HepG2 (cell line): ENCODE measurements at regions not wholly inside any gene's neighbourhood (a gene's known extent, or its start where the extent isn't known, plus 50 kb on each side); places are given as distances from the start of the nearest gene placed in this dataset.
"Not testable (repeated sequence)": the region's sequence is repeated elsewhere in the genome, so short reads cannot be mapped to it uniquely, and the experiment has no call there.

Experiments
- ATAC-seq: fragments of 200-7000 bp; cut with Tn5 transposase; 3 replicates; pipeline ENCODE4 v1.9.1; 2020; ENCODE audit warnings: mild to moderate bottlenecking, moderate library complexity
- BruUV-seq: library from RNA; stranded (reverse); fragments of 400-500 nt; replicated peaks from 2 replicates; lab custom pipeline; 2021; lab: Mats Ljungman, UMichigan
- CTCF ChIA-PET: fragments of 300-600 bp; formaldehyde crosslinking; extraction: SDS; loops from one replicate; lab custom pipeline; 2021; ENCODE audit warnings: low total read pairs, inconsistent platforms, low intra/inter-chr PET ratio; lab: Yijun Ruan, JAX
- POLR2A ChIA-PET: fragments of 350-600 bp; sonication (Branson Sonifier 250); formaldehyde crosslinking; loops from one replicate; lab custom pipeline; 2020; ENCODE audit warnings: antibody characterized with exemption, inconsistent platforms; lab: Yijun Ruan, JAX
- DNase-seq: peaks from one replicate; pipeline ENCODE4 v3.0.0-alpha.2; 2015; ENCODE audit warnings: low spot score
- FAIRE-seq: peaks from 3 replicates; lab custom pipeline; 2011; peaks lifted over from hg19 to GRCh38; lab: Jason Lieb, UNC
- H2AFZ ChIP-seq: one replicate; pipeline ENCODE4 v1.6.1; 2011; ENCODE audit warnings: low read length, inconsistent platforms
- H3K27ac ChIP-seq: fragments of 300-600 bp; 3 replicates; pipeline ENCODE4 v1.8.0; 2011; ENCODE audit warnings: mixed run types, mild to moderate bottlenecking, mixed read lengths, low read length, inconsistent platforms; ENCODE audit not compliant: insufficient read depth; ENCODE audit errors: extremely low read length
- H3K27me3 ChIP-seq, 2 experiments: fragments of 200-600 bp in 1 of 2; 2 replicates in 1 of 2; 3 replicates in 1 of 2; pipeline versions ENCODE4 v1.6.0 to v1.8.0; 2011; ENCODE audit warnings: low read length in 2 of 2, mild to moderate bottlenecking in 2 of 2, moderate library complexity in 2 of 2, inconsistent platforms in 1 of 2; ENCODE audit not compliant: insufficient read depth in 2 of 2, control insufficient read depth in 1 of 2
- H3K36me3 ChIP-seq, 2 experiments: fragments of 200-600 bp in 1 of 2; replicated peaks in 1 of 2; 2 replicates in 1 of 2; 3 replicates in 1 of 2; pipeline versions ENCODE4 v1.5.1 to v1.8.0; 2011; ENCODE audit warnings: low read length in 2 of 2, inconsistent platforms in 1 of 2; ENCODE audit not compliant: insufficient read depth in 2 of 2, control insufficient read depth in 1 of 2
- H3K4me1 ChIP-seq: 2 replicates; pipeline ENCODE4 v1.5.1; 2012; ENCODE audit warnings: low read length, inconsistent platforms; ENCODE audit not compliant: insufficient read depth
- H3K4me2 ChIP-seq: 2 replicates; pipeline ENCODE4 v1.6.0; 2011; ENCODE audit warnings: low read depth, low read length, inconsistent platforms
- H3K4me3 ChIP-seq, 3 experiments: fragments of 200-600 bp in 1 of 3; sonication (generic), shearing (Covaris generic) in 1 of 3; replicated peaks in 1 of 3; 2 replicates each; pipeline ENCODE4 v1.5.1; 2011 to 2016; ENCODE audit warnings: low read length in 3 of 3, inconsistent platforms in 2 of 3, low read depth in 2 of 3, mild to moderate bottlenecking in 2 of 3, control low read depth in 1 of 3, mixed read lengths in 1 of 3; ENCODE audit not compliant: insufficient read depth in 1 of 3
- H3K79me2 ChIP-seq: one replicate; pipeline ENCODE4 v1.6.1; 2011; ENCODE audit warnings: low read length, inconsistent platforms; ENCODE audit not compliant: insufficient read depth
- H3K9ac ChIP-seq: 2 replicates; pipeline ENCODE4 v1.6.0; 2011; ENCODE audit warnings: mild to moderate bottlenecking, low read depth, low read length, inconsistent platforms; ENCODE audit not compliant: insufficient read depth
- H3K9me3 ChIP-seq: 2 replicates; pipeline ENCODE4 v1.5.1; 2012; ENCODE audit warnings: mild to moderate bottlenecking, low read length
- H4K20me1 ChIP-seq: 2 replicates; pipeline ENCODE4 v1.6.0; 2011; ENCODE audit warnings: inconsistent platforms, mild to moderate bottlenecking, low read length, moderate library complexity; ENCODE audit not compliant: insufficient read depth
- RORA ChIP-seq: sonication (generic); formaldehyde crosslinking; IDR thresholded peaks from 2 replicates; pipeline ENCODE4 v1.5.0; 2020; ENCODE audit warnings: mild to moderate bottlenecking, missing genetic modification reagents, moderate library complexity
- ZNF432 ChIP-seq: sonication (generic); formaldehyde crosslinking; IDR thresholded peaks from 2 replicates; pipeline ENCODE4 v1.5.0; 2020; ENCODE audit warnings: missing genetic modification reagents, mild to moderate bottlenecking, borderline replicate concordance
- ZNF496 ChIP-seq: sonication (generic); formaldehyde crosslinking; IDR thresholded peaks from 2 replicates; pipeline ENCODE4 v1.8.1; 2023; ENCODE audit warnings: mild to moderate bottlenecking, moderate library complexity, missing genetic modification reagents; ENCODE audit not compliant: insufficient replicate concordance
- ZNF547 ChIP-seq: sonication (generic); formaldehyde crosslinking; IDR thresholded peaks from 2 replicates; pipeline ENCODE4 v1.5.1; 2020; ENCODE audit warnings: mild to moderate bottlenecking, missing genetic modification reagents
- WGBS: methylation state at CpG from one replicate; pipeline ENCODE4 v1.1.6; 2017; ENCODE audit warnings: low lambda C conversion rate; 5-methylcytosine and 5-hydroxymethylcytosine counted together
- in situ Hi-C: cut with HindIII; loops from 2 replicates; pipeline ENCODE4 v1.10.0; 2017; ENCODE audit warnings: low pct_unique_long_range_greater_than_20kb; ENCODE audit not compliant: extremely low pct_ligation_motif_present
- intact Hi-C: fragments of 100-400 bp; cut with micrococcal nuclease; formaldehyde crosslinking; loops from one replicate; pipeline ENCODE4 v1.10.0; 2022; ENCODE audit not compliant: unreplicated experiment
- TF ChIP-seq, protein P1 (sequence below): sonication (generic); IDR thresholded peaks from 2 replicates; pipeline ENCODE4 v1.6.1; 2016; ENCODE audit warnings: low read depth, borderline replicate concordance
- TF ChIP-seq, protein P2 (sequence below): sonication (generic); formaldehyde crosslinking; IDR thresholded peaks from 2 replicates; pipeline ENCODE4 v1.4.0; 2020; ENCODE audit warnings: missing genetic modification reagents
- TF ChIP-seq, protein P3 (sequence below): conservative IDR thresholded peaks from 2 replicates; pipeline ENCODE4 v1.6.1; 2018; ENCODE audit warnings: missing genetic modification reagents
- TF ChIP-seq, protein P4 (sequence below): sonication (generic); formaldehyde crosslinking; IDR thresholded peaks from 2 replicates; pipeline ENCODE4 v1.4.0; 2020; ENCODE audit warnings: missing genetic modification reagents
- TF ChIP-seq, protein P5 (sequence below): sonication (generic); formaldehyde crosslinking; IDR thresholded peaks from 2 replicates; pipeline ENCODE4 v1.5.1; 2020; ENCODE audit warnings: mild to moderate bottlenecking, missing genetic modification reagents, borderline replicate concordance

DNA sequence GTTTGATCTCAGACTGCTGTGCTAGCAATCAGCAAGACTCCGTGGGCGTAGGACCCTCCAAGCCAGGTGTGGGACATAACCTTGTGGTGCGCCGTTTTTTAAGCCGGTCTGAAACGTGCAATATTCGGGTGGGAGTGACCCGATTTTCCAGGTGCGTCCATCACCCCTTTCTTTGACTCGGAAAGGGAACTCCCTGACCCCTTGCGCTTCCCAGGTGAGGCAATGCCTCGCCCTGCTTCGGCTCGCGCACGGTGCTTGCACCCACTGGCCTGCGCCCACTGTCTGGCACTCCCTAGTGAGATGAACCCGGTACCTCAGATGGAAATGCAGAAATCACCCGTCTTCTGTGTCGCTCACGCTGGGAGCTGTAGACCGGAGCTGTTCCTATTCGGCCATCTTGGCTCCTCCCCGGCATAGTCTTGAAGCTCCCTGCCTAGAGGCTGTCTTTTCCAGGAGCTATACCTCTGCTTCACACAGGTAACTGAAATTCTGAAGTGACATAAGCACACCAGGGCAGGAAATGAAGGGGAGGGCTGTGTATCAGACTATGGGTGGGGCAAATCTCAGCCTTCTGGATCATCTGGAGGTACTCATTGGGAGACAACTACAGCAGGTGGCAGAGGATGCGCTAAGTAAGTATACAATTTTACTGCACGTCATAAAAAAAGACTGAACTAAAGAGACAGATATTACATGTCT, 252.1 kb upstream of the POT1 start:
- H3K4me3 ChIP-seq, H3K27me3 ChIP-seq, POLR2A ChIA-PET, H3K79me2 ChIP-seq, H3K9me3 ChIP-seq, FAIRE-seq, BruUV-seq, ATAC-seq, H3K9ac ChIP-seq, intact Hi-C loops, H3K4me2 ChIP-seq, CTCF ChIA-PET, H3K4me1 ChIP-seq, H2AFZ ChIP-seq, H3K27ac ChIP-seq, H3K36me3 ChIP-seq, DNase-seq, in situ Hi-C loops, H4K20me1 ChIP-seq: not testable (repeated sequence)
- 65% methylated on average over 14 of the region's 26 CpGs for WGBS

DNA sequence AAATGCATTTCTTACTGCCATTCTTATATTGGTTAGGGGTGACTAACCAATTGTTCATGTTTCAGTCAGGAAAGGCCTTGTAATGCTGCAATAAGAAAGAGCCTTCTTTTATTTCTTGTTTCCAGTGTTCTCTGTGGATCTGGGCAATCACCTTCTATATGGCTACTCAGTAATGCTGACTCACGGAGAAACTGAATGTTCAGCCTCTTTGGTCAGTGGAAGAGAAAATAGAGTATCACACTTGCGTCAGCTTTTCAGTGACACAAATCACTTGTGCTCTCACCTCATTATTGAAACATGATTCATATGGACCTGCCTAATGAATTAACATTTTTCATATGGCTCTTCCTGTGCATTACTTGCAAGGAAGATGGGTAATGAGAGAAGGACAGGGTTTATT, 243.9 kb upstream of the POT1 start:
- no peak overlapping the region for H3K4me3 ChIP-seq
- H3K9me3 ChIP-seq = no peaks in the 10 kb centered on the region
- no peak for ATAC-seq
- POLR2A ChIA-PET = no interaction called here
- CTCF ChIA-PET = no interaction called here
- no peak for DNase-seq
- no peak overlapping the region for H2AFZ ChIP-seq
- no peak overlapping the region for H3K4me2 ChIP-seq
- no peak overlapping the region for H3K27ac ChIP-seq
- H3K27me3 ChIP-seq = no peaks in the 10 kb centered on the region
- in situ Hi-C loops (no loop called here), intact Hi-C loops (no loop called here)
- FAIRE-seq = no peak
- no peaks in the 10 kb centered on the region for H4K20me1 ChIP-seq
- H3K9ac ChIP-seq = no peak overlapping the region
- 34% methylated on average over 2 of the region's 2 CpGs for WGBS
- H3K79me2 ChIP-seq = no peaks in the 10 kb centered on the region
- BruUV-seq = no TSS peak
- no peaks in the 10 kb centered on the region for H3K4me1 ChIP-seq
- TF ChIP-seq ZNF547 (CRISPR knock-in tag) = no peak
- TF ChIP-seq, protein P1, sequence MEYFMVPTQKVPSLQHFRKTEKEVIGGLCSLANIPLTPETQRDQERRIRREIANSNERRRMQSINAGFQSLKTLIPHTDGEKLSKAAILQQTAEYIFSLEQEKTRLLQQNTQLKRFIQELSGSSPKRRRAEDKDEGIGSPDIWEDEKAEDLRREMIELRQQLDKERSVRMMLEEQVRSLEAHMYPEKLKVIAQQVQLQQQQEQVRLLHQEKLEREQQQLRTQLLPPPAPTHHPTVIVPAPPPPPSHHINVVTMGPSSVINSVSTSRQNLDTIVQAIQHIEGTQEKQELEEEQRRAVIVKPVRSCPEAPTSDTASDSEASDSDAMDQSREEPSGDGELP = no peak
- no peak for TF ChIP-seq RORA (CRISPR knock-in tag)
- TF ChIP-seq, protein P2, sequence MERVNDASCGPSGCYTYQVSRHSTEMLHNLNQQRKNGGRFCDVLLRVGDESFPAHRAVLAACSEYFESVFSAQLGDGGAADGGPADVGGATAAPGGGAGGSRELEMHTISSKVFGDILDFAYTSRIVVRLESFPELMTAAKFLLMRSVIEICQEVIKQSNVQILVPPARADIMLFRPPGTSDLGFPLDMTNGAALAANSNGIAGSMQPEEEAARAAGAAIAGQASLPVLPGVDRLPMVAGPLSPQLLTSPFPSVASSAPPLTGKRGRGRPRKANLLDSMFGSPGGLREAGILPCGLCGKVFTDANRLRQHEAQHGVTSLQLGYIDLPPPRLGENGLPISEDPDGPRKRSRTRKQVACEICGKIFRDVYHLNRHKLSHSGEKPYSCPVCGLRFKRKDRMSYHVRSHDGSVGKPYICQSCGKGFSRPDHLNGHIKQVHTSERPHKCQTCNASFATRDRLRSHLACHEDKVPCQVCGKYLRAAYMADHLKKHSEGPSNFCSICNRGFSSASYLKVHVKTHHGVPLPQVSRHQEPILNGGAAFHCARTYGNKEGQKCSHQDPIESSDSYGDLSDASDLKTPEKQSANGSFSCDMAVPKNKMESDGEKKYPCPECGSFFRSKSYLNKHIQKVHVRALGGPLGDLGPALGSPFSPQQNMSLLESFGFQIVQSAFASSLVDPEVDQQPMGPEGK = no peak
- no peak for TF ChIP-seq ZNF496 (CRISPR knock-in tag)
- TF ChIP-seq, protein P3, sequence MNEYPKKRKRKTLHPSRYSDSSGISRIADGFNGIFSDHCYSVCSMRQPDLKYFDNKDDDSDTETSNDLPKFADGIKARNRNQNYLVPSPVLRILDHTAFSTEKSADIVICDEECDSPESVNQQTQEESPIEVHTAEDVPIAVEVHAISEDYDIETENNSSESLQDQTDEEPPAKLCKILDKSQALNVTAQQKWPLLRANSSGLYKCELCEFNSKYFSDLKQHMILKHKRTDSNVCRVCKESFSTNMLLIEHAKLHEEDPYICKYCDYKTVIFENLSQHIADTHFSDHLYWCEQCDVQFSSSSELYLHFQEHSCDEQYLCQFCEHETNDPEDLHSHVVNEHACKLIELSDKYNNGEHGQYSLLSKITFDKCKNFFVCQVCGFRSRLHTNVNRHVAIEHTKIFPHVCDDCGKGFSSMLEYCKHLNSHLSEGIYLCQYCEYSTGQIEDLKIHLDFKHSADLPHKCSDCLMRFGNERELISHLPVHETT (CRISPR knock-in tag) = no peak
- TF ChIP-seq, protein P4, sequence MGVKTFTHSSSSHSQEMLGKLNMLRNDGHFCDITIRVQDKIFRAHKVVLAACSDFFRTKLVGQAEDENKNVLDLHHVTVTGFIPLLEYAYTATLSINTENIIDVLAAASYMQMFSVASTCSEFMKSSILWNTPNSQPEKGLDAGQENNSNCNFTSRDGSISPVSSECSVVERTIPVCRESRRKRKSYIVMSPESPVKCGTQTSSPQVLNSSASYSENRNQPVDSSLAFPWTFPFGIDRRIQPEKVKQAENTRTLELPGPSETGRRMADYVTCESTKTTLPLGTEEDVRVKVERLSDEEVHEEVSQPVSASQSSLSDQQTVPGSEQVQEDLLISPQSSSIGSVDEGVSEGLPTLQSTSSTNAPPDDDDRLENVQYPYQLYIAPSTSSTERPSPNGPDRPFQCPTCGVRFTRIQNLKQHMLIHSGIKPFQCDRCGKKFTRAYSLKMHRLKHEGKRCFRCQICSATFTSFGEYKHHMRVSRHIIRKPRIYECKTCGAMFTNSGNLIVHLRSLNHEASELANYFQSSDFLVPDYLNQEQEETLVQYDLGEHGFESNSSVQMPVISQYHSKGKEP = no peak
- TF ChIP-seq, protein P5, sequence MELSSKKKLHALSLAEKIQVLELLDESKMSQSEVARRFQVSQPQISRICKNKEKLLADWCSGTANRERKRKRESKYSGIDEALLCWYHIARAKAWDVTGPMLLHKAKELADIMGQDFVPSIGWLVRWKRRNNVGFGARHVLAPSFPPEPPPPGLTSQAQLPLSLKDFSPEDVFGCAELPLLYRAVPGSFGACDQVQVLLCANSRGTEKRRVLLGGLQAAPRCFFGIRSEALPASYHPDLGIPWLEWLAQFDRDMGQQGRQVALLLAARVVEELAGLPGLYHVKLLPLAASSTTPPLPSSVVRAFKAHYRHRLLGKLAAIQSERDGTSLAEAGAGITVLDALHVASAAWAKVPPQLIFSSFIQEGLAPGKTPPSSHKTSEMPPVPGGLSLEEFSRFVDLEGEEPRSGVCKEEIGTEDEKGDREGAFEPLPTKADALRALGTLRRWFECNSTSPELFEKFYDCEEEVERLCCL = no peak
- TF ChIP-seq ZNF432 (CRISPR knock-in tag) = no peak
- H3K36me3 ChIP-seq = no peaks in the 10 kb centered on the region
